GM06990 (cell line): ENCODE measurements at regions not wholly inside any gene's neighbourhood (a gene's known extent, or its start where the extent isn't known, plus 50 kb on each side); places are given as distances from the start of the nearest gene placed in this dataset.

Source experiments
- DNase-seq: peaks from one replicate; pipeline ENCODE4 v3.0.0-alpha.2; 2011; ENCODE audit not compliant: insufficient read length; ENCODE audit errors: extremely low read depth
- H3K27me3 ChIP-seq: replicated peaks from 2 replicates; pipeline ENCODE4 v1.6.0; 2011; ENCODE audit warnings: low read length; ENCODE audit not compliant: control insufficient read depth, insufficient read depth
- H3K36me3 ChIP-seq: 2 replicates; pipeline ENCODE4 v1.5.1; 2011; ENCODE audit warnings: low read length; ENCODE audit not compliant: control insufficient read depth, insufficient read depth
- H3K4me3 ChIP-seq: replicated peaks from 2 replicates; pipeline ENCODE4 v1.5.1; 2011; ENCODE audit warnings: low read depth, mild to moderate bottlenecking, control low read depth, low read length
- TF ChIP-seq, protein P1 (sequence below): IDR thresholded peaks from 2 replicates; pipeline ENCODE4 v1.5.1; 2011; ENCODE audit warnings: low read length, control low read depth, mild to moderate bottlenecking, inconsistent platforms; ENCODE audit not compliant: insufficient read depth, poor library complexity, severe bottlenecking

DNA sequence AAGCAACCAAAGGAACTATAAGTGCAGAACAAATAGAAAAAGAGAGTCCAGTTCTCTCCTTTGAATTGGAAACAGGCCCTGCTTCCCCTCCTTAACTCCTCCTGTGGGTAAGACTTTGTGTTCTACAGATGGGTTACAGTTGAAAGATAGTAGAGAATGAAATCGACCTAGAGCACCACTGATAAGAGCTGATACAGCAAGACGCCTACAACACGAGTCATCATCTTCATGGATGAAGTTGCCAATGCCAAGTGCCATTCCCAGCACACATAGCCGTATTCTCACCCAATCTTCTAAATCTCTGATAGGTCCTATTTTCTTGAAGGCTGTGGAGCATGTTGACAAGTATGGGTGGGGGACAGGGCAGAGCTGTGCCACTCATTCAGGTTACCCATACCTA, 99.8 kb upstream of the CAMK1G start:
- no peak for DNase-seq
- TF ChIP-seq, protein P1, sequence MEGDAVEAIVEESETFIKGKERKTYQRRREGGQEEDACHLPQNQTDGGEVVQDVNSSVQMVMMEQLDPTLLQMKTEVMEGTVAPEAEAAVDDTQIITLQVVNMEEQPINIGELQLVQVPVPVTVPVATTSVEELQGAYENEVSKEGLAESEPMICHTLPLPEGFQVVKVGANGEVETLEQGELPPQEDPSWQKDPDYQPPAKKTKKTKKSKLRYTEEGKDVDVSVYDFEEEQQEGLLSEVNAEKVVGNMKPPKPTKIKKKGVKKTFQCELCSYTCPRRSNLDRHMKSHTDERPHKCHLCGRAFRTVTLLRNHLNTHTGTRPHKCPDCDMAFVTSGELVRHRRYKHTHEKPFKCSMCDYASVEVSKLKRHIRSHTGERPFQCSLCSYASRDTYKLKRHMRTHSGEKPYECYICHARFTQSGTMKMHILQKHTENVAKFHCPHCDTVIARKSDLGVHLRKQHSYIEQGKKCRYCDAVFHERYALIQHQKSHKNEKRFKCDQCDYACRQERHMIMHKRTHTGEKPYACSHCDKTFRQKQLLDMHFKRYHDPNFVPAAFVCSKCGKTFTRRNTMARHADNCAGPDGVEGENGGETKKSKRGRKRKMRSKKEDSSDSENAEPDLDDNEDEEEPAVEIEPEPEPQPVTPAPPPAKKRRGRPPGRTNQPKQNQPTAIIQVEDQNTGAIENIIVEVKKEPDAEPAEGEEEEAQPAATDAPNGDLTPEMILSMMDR: no peak
- 0 out of 2 replicates have a peak, but pooled peaks cover 1% of the 10 kb centered on the region for H3K27me3 ChIP-seq
- H3K4me3 ChIP-seq: no peak overlapping the region
- H3K36me3 ChIP-seq: no peaks in the 10 kb centered on the region

DNA sequence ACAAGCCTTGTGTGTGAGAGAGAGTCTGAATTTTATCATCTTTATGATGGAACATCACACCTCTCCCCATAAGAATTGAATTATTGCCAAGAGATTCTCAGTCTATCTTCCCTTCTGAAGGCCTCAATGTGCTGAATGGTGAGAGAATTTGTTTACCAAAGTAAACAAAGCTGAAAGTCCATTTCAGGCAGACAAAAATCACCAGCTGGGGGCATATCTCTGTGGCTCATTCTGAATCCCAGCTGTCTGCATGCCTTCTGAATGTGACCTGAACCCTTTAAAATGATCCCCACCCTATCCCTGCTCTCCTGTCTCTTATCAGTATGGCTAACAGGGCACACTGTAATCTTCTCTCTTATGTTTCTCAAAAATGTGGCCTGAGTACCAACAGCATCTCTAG, 99.1 kb upstream of the CAMK1G start:
- Histone ChIP-seq H3K36me3 (no peaks in the 10 kb centered on the region), H3K27me3 (0 out of 2 replicates have a peak, but pooled peaks cover 1% of the 10 kb centered on the region), H3K4me3 (no peak overlapping the region)
- TF ChIP-seq, protein P1: no peak
- DNase-seq: no peak

DNA sequence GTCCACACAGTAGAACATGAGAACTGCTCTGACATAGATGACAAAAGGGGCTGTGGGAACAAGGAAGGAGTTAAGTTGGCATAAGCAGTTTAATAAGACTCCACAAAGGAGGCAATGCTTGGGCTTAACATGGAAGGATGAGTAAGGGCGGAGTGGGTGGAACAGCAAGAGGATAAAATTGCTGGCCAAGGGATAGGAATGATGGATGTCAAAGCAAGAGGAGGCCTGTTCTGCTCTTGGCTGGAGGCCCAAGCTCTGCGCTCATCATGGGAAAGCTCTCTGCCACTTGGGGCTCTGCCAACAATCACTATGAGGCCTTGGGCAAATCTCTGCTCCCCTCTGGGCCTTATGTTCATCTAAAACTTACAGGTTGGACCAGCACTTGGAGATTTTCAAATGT, 98.3 kb upstream of the CAMK1G start:
- no peak for DNase-seq
- TF ChIP-seq, protein P1: no peak
- 0 out of 2 replicates have a peak, but pooled peaks cover 1% of the 10 kb centered on the region for H3K27me3 ChIP-seq
- H3K4me3 ChIP-seq: no peak overlapping the region
- no peaks in the 10 kb centered on the region for H3K36me3 ChIP-seq

DNA sequence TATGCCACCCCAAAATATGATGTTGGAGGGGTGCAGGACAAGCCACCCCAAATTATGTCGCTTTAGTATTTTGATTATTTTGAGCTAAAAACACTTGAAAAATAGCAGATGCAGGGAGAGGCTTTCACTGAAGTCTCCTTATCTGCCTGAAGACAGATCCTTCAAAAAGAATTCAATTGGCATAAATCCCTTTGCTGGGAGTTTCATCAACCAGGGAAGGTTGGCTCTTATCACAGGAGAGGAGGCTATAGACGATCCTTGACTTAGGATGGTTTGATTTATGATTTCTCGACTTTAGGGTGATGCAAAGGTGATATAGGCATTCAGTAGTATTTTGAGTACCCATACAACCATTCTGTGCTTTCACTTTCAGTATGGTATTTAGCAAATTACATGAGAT, 97.8 kb upstream of the CAMK1G start:
- Histone ChIP-seq H3K36me3 (no peaks in the 10 kb centered on the region), H3K4me3 (no peak overlapping the region), H3K27me3 (peaks cover 1% of the 10 kb centered on the region; the same call in 1 of the 2 replicates)
- TF ChIP-seq, protein P1: no peak
- DNase-seq: no peak

DNA sequence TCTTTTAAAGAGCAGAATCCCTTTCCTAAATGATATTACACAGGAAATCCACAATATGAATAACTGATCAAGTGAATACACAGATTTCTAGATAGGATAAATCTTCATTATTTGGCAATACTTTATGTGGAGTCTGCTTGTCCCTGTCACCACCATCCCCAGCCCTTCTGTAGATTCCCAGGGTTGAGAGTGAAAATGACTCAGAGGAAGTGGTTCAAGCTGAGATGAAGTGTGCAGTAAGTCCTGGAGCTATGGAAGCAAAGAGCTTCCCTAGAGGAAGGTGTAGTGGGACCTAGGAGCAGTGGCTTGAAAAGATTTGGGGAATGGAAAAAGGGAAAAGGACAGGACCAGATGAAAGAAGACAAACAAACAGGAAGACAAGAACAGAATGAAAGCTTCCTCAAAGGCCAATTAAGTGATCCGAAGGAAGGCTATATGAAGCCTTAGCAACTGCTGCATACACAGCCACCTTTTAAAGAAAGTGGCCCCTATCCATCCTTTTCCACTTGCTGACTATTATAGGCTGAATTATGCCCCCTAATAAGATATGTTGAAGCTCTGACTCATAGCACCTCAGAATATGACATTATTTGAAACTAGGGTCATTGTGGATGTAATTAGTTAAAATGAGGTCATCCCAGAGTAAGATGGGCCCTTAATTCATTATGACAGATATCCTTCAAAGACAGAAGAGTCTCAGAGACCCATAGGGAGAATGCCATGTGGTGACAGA, 96.5 kb upstream of the CAMK1G start:
- Histone ChIP-seq H3K27me3 (peaks cover 1% of the 10 kb centered on the region; the same call in 1 of the 2 replicates), H3K36me3 (no peaks in the 10 kb centered on the region), H3K4me3 (no peak overlapping the region)
- TF ChIP-seq, protein P1: no peak
- no peak for DNase-seq
